ENCODE measurements at regions not wholly inside any gene's neighbourhood (a gene's known extent, or its start where the extent isn't known, plus 50 kb on each side); places are given as distances from the start of the nearest gene placed in this dataset.

DNA sequence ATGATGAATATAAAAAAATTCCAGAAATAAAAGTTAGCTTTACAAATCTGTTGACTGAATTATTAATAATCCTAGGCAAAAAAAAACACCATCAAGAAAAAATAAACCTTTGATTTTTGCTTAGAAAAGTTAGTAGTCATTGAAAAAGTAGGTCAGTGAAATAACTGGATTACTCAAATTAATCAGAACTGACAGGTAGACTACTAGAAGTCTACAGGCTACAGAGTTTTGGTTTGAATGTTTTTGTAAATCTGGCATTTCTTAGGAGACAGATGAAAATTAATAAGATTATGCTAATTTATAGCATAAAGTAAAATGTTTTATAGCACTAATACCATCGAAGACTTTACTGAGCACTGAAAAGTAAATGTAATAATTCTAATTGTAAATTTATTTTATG lies 511.9 kb downstream of the PTPRC start:
- FAIRE-seq = peak; percentile 44
- DNase-seq (ENCODE audit: insufficient read length, low spot score) = no peak

- FAIRE-seq (peak; percentile 81), DNase-seq (ENCODE audit: insufficient read length, low spot score) (no peak)
Measured at GRCh38 chr1:199151634-199152425, 513.0 kb downstream of the PTPRC start.

DNA sequence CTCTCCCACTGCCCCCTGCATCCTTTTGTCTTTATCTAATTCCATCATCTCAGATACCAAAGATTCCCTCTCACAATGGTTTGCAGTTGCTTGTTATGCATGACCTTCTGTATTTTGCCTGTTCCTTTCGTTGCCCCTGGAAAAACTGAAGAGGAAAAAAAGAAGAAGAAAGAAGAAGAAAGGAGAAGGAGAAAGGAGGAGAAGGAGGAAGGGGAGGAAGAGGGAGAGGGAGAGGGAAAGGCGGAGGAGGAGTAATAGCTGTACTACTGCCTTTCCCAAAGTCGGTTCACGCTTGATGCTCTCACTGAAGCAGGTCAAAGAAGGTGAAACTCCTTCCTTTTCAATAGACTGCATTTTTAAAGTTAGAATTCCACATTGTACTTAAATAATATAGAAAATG lies 513.8 kb downstream of the PTPRC start:
- DNase-seq (ENCODE audit: insufficient read length, low spot score) = no peak
- peak; percentile 83 for FAIRE-seq

GRCh38 chr1:199155166-199156019 lies 516.6 kb downstream of the PTPRC start:
- FAIRE-seq = no peak
- no peak for DNase-seq (ENCODE audit: insufficient read length, low spot score)

- peak; percentile 86 for FAIRE-seq
- DNase-seq (ENCODE audit: insufficient read length, low spot score) = no peak
Measured at GRCh38 chr1:199157494-199157893, 518.7 kb downstream of the PTPRC start.

GRCh38 chr1:199160521-199161318 lies 521.9 kb downstream of the PTPRC start:
- peak; percentile 66 for FAIRE-seq
- no peak for DNase-seq (ENCODE audit: insufficient read length, low spot score)

GRCh38 chr1:199161319-199161680 lies 522.5 kb downstream of the PTPRC start:
- FAIRE-seq (no peak), DNase-seq (ENCODE audit: insufficient read length, low spot score) (no peak)

- peak; percentile 53 for FAIRE-seq
- no peak for DNase-seq (ENCODE audit: insufficient read length, low spot score)
Measured at GRCh38 chr1:199161766-199162303, 523.0 kb downstream of the PTPRC start.

DNA sequence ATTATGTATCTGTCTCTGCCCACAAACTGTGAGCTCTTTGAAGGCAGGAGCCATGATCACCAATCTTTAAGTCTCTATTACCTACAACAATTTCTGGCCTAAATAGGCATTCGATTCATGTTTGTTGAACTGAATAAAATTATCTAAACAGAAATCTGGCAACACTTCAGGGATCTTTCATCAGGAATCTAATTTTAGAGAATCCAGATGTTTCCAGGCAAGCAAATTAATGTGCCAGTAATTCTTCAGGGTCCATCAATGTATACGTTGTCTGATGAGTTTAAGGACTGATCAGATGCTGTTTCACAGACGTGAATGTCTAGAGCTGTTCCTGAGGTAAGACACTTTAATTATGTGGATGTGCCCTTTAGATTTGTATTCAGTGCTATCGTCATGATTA lies 524.4 kb downstream of the PTPRC start:
- peak; percentile 60 for FAIRE-seq

GRCh38 chr1:199163670-199164069 lies 524.8 kb downstream of the PTPRC start:
- FAIRE-seq = no peak

More for the DNA sequence above, 524.4 kb downstream of the PTPRC start:
- no peak for DNase-seq (ENCODE audit: insufficient read length, low spot score)

GRCh38 chr1:199167460-199167859 lies 528.6 kb downstream of the PTPRC start:
- no peak for DNase-seq (ENCODE audit: insufficient read length, low spot score)
- no peak for FAIRE-seq

More at GRCh38 chr1:199163670-199164069, 524.8 kb downstream of the PTPRC start:
- no peak for DNase-seq (ENCODE audit: insufficient read length, low spot score)

GRCh38 chr1:199168888-199169585 lies 530.2 kb downstream of the PTPRC start:
- FAIRE-seq = peak; percentile 21
- DNase-seq (ENCODE audit: insufficient read length, low spot score) = no peak

DNA sequence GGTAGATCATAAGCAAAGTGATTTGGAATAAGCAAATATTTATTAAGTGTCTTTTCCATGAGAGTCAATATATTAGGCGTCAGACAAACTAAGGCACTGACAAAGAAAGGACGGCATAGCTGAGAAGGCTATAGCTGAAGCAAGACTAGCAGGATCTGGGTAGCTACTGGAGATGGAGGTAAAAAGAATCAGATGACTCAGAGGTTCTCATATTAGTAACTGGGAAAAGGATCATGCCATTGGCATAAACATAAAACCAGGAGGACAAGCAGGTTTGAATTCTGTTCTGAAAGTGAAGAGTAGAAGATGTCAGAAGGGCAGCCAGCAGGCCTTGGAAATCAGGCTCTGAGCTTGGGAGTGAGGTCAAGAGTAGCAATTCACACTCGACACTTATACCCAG lies 531.9 kb downstream of the PTPRC start:
- FAIRE-seq (peak; percentile 65), DNase-seq (ENCODE audit: insufficient read length, low spot score) (no peak)

- no peak for DNase-seq (ENCODE audit: insufficient read length, low spot score)
- FAIRE-seq = no peak
Measured at GRCh38 chr1:199172171-199173124, 533.6 kb downstream of the PTPRC start.

DNA sequence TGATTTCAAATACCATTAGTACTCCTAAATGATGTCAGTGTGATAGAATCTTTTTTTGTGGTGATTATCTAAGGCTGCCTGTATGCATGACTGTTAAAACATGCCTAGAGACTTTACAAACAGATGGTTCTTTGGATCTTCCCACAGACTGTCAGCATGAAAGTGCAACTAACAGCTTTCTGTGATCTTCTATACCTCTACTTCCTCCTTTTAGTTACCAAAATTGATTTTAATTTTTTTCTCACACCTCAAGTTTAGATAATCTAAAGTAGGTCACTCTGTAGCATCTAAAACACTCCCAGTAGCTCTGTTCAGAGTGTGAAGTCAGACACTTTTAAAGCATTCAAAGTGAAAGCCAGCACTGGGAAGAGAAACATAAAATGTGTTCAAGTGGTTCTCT lies 534.5 kb downstream of the PTPRC start:
- peak; percentile 85 for FAIRE-seq
- peak; percentile 4 for DNase-seq (ENCODE audit: insufficient read length, low spot score)

DNA sequence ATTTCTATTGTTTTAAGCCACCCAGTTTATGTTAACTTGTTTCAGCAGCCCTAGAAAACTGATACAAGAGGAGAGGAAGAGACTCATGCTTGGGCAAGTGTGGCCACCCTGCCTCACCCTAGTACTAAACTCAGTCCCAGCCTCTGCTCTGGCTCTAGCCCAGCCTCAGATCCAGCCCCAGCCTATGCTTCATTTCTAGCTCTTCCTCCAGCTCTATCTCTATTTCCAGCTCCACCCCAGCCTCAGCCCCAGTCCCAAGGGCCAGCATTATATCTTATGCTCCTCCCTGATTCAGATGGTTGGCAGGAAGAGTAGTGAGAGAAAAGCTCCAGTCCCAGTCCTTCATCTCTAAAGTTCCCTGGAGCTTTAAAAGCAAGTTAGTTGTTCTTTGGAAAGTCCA lies 535.5 kb downstream of the PTPRC start:
- FAIRE-seq = peak; percentile 72
- no peak for DNase-seq (ENCODE audit: insufficient read length, low spot score)

GRCh38 chr1:199176713-199177112 lies 537.9 kb downstream of the PTPRC start:
- FAIRE-seq = peak; percentile 70
- DNase-seq (ENCODE audit: insufficient read length, low spot score) = no peak

GRCh38 chr1:199177241-199177640 lies 538.4 kb downstream of the PTPRC start:
- DNase-seq (ENCODE audit: insufficient read length, low spot score) (no peak), FAIRE-seq (no peak)

DNA sequence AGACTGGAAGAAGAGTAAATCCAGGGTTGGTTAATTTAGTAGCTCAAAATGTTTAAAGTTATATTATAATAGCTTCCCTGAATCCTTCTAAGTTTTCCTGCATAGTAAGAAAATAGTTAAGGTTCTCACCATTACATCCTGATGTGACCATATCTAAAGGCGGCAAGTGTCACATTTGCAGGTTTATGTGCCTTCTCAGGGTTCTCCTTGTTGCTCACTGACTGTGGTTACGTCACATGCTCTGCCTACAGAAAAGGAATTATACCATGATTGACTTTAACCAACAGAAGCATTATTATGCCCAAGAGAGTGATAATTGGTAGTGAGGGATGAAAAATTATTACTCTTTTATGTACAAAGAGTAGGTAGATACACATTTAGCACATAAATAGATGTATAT lies 539.8 kb downstream of the PTPRC start:
- FAIRE-seq = no peak
- no peak for DNase-seq (ENCODE audit: insufficient read length, low spot score)

Measured in GM19239 (cell line).